Brain microvascular endothelial cell (primary cell): ENCODE measurements at regions not wholly inside any gene's neighbourhood (a gene's known extent, or its start where the extent isn't known, plus 50 kb on each side); places are given as distances from the start of the nearest gene placed in this dataset.

Experiments
- DNase-seq: peaks from one replicate; pipeline ENCODE4 v3.0.0-alpha.2; 2020
- H3K27ac ChIP-seq: fragments of 250-450 bp; sonication (Bioruptor Pico); 2 replicates; pipeline ENCODE4 v1.5.1; 2020; ENCODE audit warnings: mild to moderate bottlenecking, moderate library complexity
- H3K27me3 ChIP-seq: fragments of 250-450 bp; sonication (Bioruptor Pico); replicated peaks from 2 replicates; pipeline ENCODE4 v1.5.1; 2020; ENCODE audit warnings: mild to moderate bottlenecking
- H3K36me3 ChIP-seq: fragments of 250-450 bp; sonication (Bioruptor Pico); replicated peaks from 2 replicates; pipeline ENCODE4 v1.5.1; 2020; ENCODE audit warnings: mild to moderate bottlenecking
- H3K4me3 ChIP-seq: 2 replicates; pipeline ENCODE4 v1.5.1; 2011; ENCODE audit warnings: low read depth, mild to moderate bottlenecking, control low read depth, low read length, moderate library complexity
- in situ Hi-C: cut with HindIII; loops from 2 replicates; pipeline ENCODE4 v1.10.0; 2017; ENCODE audit warnings: low sequenced_read_pairs, low pct_ligation_motif_present
- TF ChIP-seq, protein P1 (sequence below): IDR thresholded peaks from 2 replicates; pipeline ENCODE4 v1.5.1; 2011; ENCODE audit warnings: low read depth, mild to moderate bottlenecking, moderate library complexity, low read length, control low read depth, inconsistent platforms; ENCODE audit errors: missing control alignments

DNA sequence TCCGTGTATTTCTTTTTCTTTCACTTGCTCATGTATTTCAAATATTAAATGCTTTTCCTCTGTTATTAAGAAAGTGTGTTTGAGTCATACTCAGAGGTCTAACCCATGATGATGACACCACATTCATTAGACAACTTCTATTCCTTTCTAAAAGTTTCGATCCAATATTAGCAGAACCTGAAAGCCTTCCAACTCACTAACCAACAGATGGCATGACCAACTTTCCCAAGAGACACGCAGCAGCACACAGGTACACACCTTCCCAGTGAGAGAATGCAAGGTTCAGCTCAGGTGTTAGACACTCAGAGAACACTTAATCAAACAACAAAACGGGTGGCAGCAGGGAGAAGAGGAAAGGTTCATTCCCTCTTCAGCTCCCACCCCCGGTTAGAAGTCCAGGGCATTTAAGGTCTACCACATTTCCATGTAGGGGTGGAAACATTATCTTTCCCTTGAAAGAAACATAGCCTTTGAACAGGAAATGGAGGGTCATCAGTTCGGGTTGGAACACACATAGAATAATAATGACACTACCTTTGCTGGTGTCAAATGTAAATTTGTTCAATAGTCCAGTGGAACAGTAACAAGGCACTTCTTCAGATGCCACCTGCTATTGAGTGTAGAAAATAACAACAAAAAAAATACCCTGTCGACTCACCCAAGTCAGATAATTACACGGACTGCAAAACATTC lies 404.2 kb downstream of the COG6 start:
- Histone ChIP-seq H3K27ac (peak overlapping the region; percentile 6), H3K36me3 (no peaks in the 10 kb centered on the region), H3K4me3 (no peak overlapping the region), H3K27me3 (no peaks in the 10 kb centered on the region)
- in situ Hi-C loops = no loop called here
- no peak for DNase-seq
- TF ChIP-seq, protein P1, sequence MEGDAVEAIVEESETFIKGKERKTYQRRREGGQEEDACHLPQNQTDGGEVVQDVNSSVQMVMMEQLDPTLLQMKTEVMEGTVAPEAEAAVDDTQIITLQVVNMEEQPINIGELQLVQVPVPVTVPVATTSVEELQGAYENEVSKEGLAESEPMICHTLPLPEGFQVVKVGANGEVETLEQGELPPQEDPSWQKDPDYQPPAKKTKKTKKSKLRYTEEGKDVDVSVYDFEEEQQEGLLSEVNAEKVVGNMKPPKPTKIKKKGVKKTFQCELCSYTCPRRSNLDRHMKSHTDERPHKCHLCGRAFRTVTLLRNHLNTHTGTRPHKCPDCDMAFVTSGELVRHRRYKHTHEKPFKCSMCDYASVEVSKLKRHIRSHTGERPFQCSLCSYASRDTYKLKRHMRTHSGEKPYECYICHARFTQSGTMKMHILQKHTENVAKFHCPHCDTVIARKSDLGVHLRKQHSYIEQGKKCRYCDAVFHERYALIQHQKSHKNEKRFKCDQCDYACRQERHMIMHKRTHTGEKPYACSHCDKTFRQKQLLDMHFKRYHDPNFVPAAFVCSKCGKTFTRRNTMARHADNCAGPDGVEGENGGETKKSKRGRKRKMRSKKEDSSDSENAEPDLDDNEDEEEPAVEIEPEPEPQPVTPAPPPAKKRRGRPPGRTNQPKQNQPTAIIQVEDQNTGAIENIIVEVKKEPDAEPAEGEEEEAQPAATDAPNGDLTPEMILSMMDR = no peak

DNA sequence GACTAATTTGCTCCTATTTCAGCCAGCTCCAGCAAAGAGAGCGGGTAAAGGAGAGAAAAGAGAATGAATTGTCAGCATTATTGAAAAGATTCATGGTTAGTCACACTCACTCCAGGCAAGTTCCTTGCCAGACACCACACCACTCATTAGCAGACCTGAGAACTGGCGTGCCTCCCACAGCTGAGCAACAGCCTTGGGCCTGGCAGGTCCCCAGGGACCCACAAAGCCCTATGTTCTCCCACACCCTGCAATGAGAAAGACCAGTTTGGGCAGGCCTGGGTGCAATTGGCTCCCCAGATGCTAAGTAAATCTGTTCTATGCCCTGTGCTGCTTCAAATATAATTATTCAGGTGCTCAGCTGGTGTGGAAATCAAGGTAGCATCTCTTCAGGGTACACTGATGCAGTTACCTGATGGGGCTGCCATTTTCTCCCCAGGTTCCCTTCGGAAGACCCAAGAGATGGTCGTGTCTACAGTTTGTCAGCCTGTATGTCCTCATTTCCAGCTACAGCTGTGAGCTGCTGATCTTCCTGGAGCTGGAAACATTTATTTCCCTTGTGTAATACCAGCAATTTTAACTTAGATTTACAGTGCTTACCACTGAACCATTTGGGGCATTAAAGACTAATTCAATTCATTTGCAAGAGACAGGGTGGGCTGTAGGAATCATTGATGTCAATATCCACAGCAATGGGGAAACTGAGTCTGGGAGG lies 405.0 kb downstream of the COG6 start:
- no peak overlapping the region for H3K4me3 ChIP-seq
- TF ChIP-seq, protein P1 = no peak
- peak; percentile 79 for DNase-seq
- in situ Hi-C loops = no loop called here
- no peak overlapping the region for H3K27ac ChIP-seq
- H3K36me3 ChIP-seq = no peaks in the 10 kb centered on the region
- H3K27me3 ChIP-seq = no peaks in the 10 kb centered on the region

DNA sequence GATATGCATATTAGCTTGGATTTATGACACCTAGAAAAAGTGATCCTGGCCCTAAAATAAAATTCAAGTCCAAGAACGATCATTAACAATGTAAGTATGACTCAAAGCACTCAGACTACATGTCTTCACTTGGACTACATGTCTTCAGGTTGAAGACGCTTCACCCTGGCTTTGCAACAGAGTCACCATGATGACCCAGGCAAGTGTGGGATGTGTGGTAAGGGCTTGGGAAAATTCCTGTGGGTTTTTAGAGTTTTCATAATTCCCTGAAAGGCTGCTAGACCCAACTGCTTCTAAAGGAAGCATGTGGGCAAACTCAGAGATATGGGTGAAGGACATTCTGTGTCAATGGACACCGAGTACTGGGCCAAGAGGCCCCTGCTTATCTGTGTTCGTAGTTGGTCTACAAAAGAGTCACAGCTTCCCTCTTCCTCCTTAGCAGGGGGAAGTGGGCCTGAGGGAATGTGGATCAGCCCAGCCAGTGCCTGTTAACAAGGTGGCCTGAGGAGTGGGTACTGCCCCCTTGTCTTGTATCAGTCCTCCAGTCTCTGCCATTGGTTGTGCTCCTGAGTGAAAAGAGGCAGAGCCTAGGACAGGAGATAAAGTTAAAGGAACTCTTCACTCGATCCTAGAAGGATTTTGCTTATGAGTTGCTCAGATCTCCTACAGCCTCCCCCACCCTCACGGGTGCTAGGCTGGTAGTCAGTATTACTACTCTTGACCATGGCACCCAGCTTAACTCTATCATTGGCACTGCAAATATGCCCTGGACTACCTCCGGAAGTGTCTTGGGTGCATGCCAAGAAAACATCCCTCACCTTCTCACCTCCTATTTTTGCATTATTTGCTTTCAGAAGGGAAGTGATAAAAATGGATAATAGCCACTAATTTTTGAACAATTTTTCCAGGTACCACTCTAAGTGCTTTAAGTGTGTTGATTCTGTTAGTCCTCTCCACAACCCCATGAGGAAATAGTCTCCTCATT lies 406.3 kb downstream of the COG6 start:
- H3K36me3 ChIP-seq = no peaks in the 10 kb centered on the region
- DNase-seq = no peak
- no peak overlapping the region for H3K4me3 ChIP-seq
- H3K27me3 ChIP-seq = no peaks in the 10 kb centered on the region
- H3K27ac ChIP-seq = no peak overlapping the region
- in situ Hi-C loops = no loop called here
- TF ChIP-seq, protein P1 = no peak

DNA sequence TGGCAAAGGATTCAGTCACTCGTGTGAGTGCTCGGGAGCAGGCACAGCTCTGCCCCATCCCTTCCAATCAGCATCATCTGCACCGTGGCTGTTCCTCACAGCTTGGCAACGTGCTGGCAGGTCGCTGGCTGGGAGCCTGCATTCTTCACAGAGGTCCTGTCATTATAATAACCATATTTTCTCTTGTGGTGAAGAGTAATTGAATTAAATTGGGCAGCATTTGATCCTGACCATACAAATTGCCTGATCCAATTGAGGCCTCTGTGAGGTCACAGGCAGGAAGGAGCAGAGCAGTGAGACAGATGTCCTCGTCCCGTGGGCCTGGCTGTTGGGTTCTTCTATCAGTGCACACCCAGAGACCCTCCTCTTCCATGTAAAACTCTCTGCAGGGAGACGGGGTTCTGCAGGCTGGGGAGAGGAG lies 407.8 kb downstream of the COG6 start:
- Histone ChIP-seq H3K4me3 (no peak overlapping the region), H3K36me3 (no peaks in the 10 kb centered on the region), H3K27me3 (no peaks in the 10 kb centered on the region), H3K27ac (no peak overlapping the region)
- TF ChIP-seq, protein P1 = no peak
- no peak for DNase-seq
- in situ Hi-C loops = no loop called here

DNA sequence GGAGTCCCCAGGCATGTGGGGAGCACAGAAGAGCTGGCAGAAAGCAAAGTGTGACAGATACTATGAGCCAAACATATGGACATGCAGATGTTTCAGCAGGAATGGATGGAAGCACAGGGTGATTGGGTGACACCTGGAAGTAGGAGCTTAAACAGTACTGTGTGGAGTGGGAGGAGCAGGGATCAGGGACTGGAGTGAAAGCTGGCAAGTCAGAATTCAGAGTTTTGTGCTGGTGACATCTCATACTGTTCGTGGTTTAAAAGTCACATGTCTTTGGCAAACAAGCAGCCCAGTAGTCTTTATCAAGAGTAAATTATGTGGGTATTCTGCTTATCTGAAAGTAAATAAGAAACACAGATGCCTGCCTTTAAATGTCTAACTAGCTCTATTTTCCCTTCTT lies 408.2 kb downstream of the COG6 start:
- Histone ChIP-seq H3K36me3 (no peaks in the 10 kb centered on the region), H3K27me3 (no peaks in the 10 kb centered on the region), H3K4me3 (no peak overlapping the region), H3K27ac (no peak overlapping the region)
- TF ChIP-seq, protein P1 = no peak
- in situ Hi-C loops = no loop called here
- peak; percentile 23 for DNase-seq
